PC-9 (cell line): ENCODE measurements at regions not wholly inside any gene's neighbourhood (a gene's known extent, or its start where the extent isn't known, plus 50 kb on each side); places are given as distances from the start of the nearest gene placed in this dataset.

Experiments
- BruUV-seq: library from RNA; stranded (reverse); fragments of 400-500 nt; replicated peaks from 2 replicates; lab custom pipeline; 2021; lab: Mats Ljungman, UMichigan
- CTCF ChIA-PET: fragments of 300-600 bp; sonication (Branson Sonifier 250); formaldehyde crosslinking; loops from one replicate; lab custom pipeline; 2022; ENCODE audit warnings: antibody characterized with exemption; lab: Charles Lee
- POLR2A ChIA-PET: fragments of 300-600 bp; sonication (Branson Sonifier 250); formaldehyde crosslinking; loops from one replicate; lab custom pipeline; 2022; ENCODE audit warnings: antibody characterized with exemption; ENCODE audit not compliant: unreplicated experiment; lab: Charles Lee
- DNase-seq, 2 experiments: peaks; one replicate each; pipeline versions ENCODE4 v3.0.0 to v3.0.0-alpha.2; 2015 to 2022; ENCODE audit warnings: mixed read lengths in 1 of 2
- H2AFZ ChIP-seq: fragments of 200-600 bp; sonication (generic); 2 replicates; pipeline ENCODE4 v1.8.1; 2017; ENCODE audit warnings: antibody characterized with exemption
- H3F3A ChIP-seq: fragments of 200-600 bp; sonication (generic); 2 replicates; pipeline ENCODE4 v1.8.1; 2017; ENCODE audit warnings: antibody characterized with exemption, mild to moderate bottlenecking, low read depth; ENCODE audit not compliant: insufficient read depth
- H3K27ac ChIP-seq: fragments of 200-600 bp; sonication (generic); 2 replicates; pipeline ENCODE4 v1.6.1; 2016; ENCODE audit warnings: mixed run types
- H3K27me3 ChIP-seq: fragments of 200-600 bp; sonication (generic); 2 replicates; pipeline ENCODE4 v1.6.1; 2016; ENCODE audit warnings: low read depth, mixed run types; ENCODE audit not compliant: insufficient read depth
- H3K36me3 ChIP-seq: fragments of 200-600 bp; sonication (generic); 2 replicates; pipeline ENCODE4 v1.6.1; 2016; ENCODE audit warnings: low read depth, mixed run types
- H3K4me1 ChIP-seq: fragments of 200-600 bp; sonication (generic); replicated peaks from 2 replicates; pipeline ENCODE4 v1.6.1; 2016; ENCODE audit warnings: mixed run types; ENCODE audit not compliant: insufficient read depth
- H3K4me2 ChIP-seq: fragments of 200-600 bp; sonication (generic); 2 replicates; pipeline ENCODE4 v1.6.1; 2017; ENCODE audit warnings: mixed run types
- H3K4me3 ChIP-seq: fragments of 200-600 bp; sonication (generic); 2 replicates; pipeline ENCODE4 v1.6.1; 2016; ENCODE audit warnings: mixed run types
- H3K79me2 ChIP-seq: fragments of 200-600 bp; sonication (generic); 2 replicates; pipeline ENCODE4 v1.6.1; 2017; ENCODE audit warnings: low read depth, mixed run types
- H3K9me2 ChIP-seq: fragments of 200-600 bp; sonication (generic); 2 replicates; pipeline ENCODE4 v1.8.1; 2017; ENCODE audit warnings: mild to moderate bottlenecking; ENCODE audit not compliant: insufficient read depth
- H3K9me3 ChIP-seq: fragments of 200-600 bp; sonication (generic); 2 replicates; pipeline ENCODE4 v1.8.1; 2016; ENCODE audit warnings: low read depth; ENCODE audit not compliant: insufficient read depth
- H4K20me1 ChIP-seq: fragments of 200-600 bp; sonication (generic); 2 replicates; pipeline ENCODE4 v1.8.1; 2017; ENCODE audit not compliant: insufficient read depth
- CTCF ChIP-seq: fragments of 200-600 bp; sonication (generic); conservative IDR thresholded peaks from 2 replicates; pipeline ENCODE4 v1.6.1; 2017; ENCODE audit warnings: mixed run types, antibody characterized with exemption, mild to moderate bottlenecking, moderate library complexity
- EZH2 ChIP-seq: fragments of 200-600 bp; sonication (generic); IDR thresholded peaks from 2 replicates; pipeline ENCODE4 v1.8.0; 2017; ENCODE audit warnings: antibody characterized with exemption, low read depth
- intact Hi-C: fragments of 100-400 bp; cut with micrococcal nuclease; formaldehyde crosslinking; loops from one replicate; pipeline ENCODE4 v1.10.0; 2022; ENCODE audit not compliant: unreplicated experiment

- H3K79me2 ChIP-seq = no peaks in the 10 kb centered on the region
- no peaks in the 10 kb centered on the region for H3K9me2 ChIP-seq
- H3K9me3 ChIP-seq = no peaks in the 10 kb centered on the region
- intact Hi-C loops = loop anchor here (1.0 to 5.0 kb wide), 3 partner anchors 291 to 961 kb away; no protein-coding TSS in a partner anchor
- peak; percentile 16 to 65 for DNase-seq
- no peaks in the 10 kb centered on the region for H4K20me1 ChIP-seq
- H3K4me2 ChIP-seq = no peak overlapping the region
- H3K4me3 ChIP-seq = no peak overlapping the region
- H3K27me3 ChIP-seq = no peaks in the 10 kb centered on the region
- TF ChIP-seq EZH2 (no peak), CTCF (no peak)
- H2AFZ ChIP-seq = no peak overlapping the region
- no peaks in the 10 kb centered on the region for H3K4me1 ChIP-seq
- POLR2A ChIA-PET = no interaction called here
- H3K27ac ChIP-seq = no peak overlapping the region
- CTCF ChIA-PET = interaction anchor here (0.7 kb wide), 1 partner anchor 106 kb away, joined by 4 read pairs; no protein-coding TSS in a partner anchor
- no peaks in the 10 kb centered on the region for H3K36me3 ChIP-seq
- H3F3A ChIP-seq = no peaks in the 10 kb centered on the region
- no TSS peak for BruUV-seq
Measured at GRCh38 chr4:85081196-85081595, 114.7 kb upstream of the WDFY3 start.

GRCh38 chr4:85084371-85085094 lies 118.0 kb upstream of the WDFY3 start:
- intact Hi-C loops = loop anchor here (5.0 kb wide), 2 partner anchors 288 to 958 kb away; no protein-coding TSS in a partner anchor
- no peak overlapping the region for H3K4me2 ChIP-seq
- no peaks in the 10 kb centered on the region for H3F3A ChIP-seq
- H3K4me3 ChIP-seq = no peak overlapping the region
- BruUV-seq = no TSS peak
- no peak overlapping the region for H3K27ac ChIP-seq
- no peaks in the 10 kb centered on the region for H3K4me1 ChIP-seq
- no peaks in the 10 kb centered on the region for H3K36me3 ChIP-seq
- ChIA-PET CTCF (interaction anchor here (0.5 to 1.2 kb wide), 4 partner anchors 585 to 953 kb away, joined by 3 to 5 read pairs (median 4); no protein-coding TSS in a partner anchor), POLR2A (no interaction called here)
- no peaks in the 10 kb centered on the region for H4K20me1 ChIP-seq
- peak; percentile 74 for TF ChIP-seq CTCF
- no peak for TF ChIP-seq EZH2
- DNase-seq = peak in 1 of 2 experiments; percentile 4
- no peaks in the 10 kb centered on the region for H3K9me2 ChIP-seq
- no peaks in the 10 kb centered on the region for H3K79me2 ChIP-seq
- H2AFZ ChIP-seq = no peak overlapping the region
- H3K27me3 ChIP-seq = no peaks in the 10 kb centered on the region
- H3K9me3 ChIP-seq = no peaks in the 10 kb centered on the region

- no peak overlapping the region for H3K27ac ChIP-seq
- no peaks in the 10 kb centered on the region for H3K79me2 ChIP-seq
- DNase-seq = no peak
- POLR2A ChIA-PET = no interaction called here
- TF ChIP-seq EZH2 (no peak), CTCF (no peak)
- no peak overlapping the region for H3K4me3 ChIP-seq
- H3K4me1 ChIP-seq = no peaks in the 10 kb centered on the region
- H3K36me3 ChIP-seq = no peaks in the 10 kb centered on the region
- H3K9me3 ChIP-seq = no peaks in the 10 kb centered on the region
- no peak overlapping the region for H2AFZ ChIP-seq
- H3K9me2 ChIP-seq = no peaks in the 10 kb centered on the region
- CTCF ChIA-PET = no interaction called here
- H4K20me1 ChIP-seq = no peaks in the 10 kb centered on the region
- H3K27me3 ChIP-seq = no peaks in the 10 kb centered on the region
- H3F3A ChIP-seq = no peaks in the 10 kb centered on the region
- no TSS peak for BruUV-seq
- H3K4me2 ChIP-seq = no peak overlapping the region
- intact Hi-C loops = no loop called here
Measured at GRCh38 chr4:85086721-85087120, 120.2 kb upstream of the WDFY3 start.
